GM12878 (cell line): ENCODE measurements at regions not wholly inside any gene's neighbourhood (a gene's known extent, or its start where the extent isn't known, plus 50 kb on each side); places are given as distances from the start of the nearest gene placed in this dataset.

Experiments
- BHLHE40 ChIP-seq, 2 experiments: fragments of 450-650 bp in 1 of 2; IDR thresholded peaks; 2 replicates each; pipeline ENCODE4 v1.6.1; 2011 to 2017; ENCODE audit warnings: low read depth in 2 of 2, borderline replicate concordance in 1 of 2, improper control_type of control experiment in 1 of 2, low read length in 1 of 2, mild to moderate bottlenecking in 1 of 2
- CTCF ChIP-seq, 3 experiments: IDR thresholded peaks in 2 of 3; conservative IDR thresholded peaks in 1 of 3; 2 replicates each; pipeline ENCODE4 v1.5.1; 2011; ENCODE audit warnings: low read depth in 3 of 3, low read length in 3 of 3, mild to moderate bottlenecking in 3 of 3, control low read depth in 2 of 3, moderate library complexity in 2 of 3, inconsistent platforms in 1 of 3, mixed read lengths in 1 of 3; ENCODE audit not compliant: control insufficient read depth in 2 of 3, insufficient read depth in 1 of 3; ENCODE audit errors: extremely low read depth in 1 of 3
- EP300 ChIP-seq, 2 experiments: fragments of 150-350 bp in 1 of 2; IDR thresholded peaks; 2 replicates each; pipeline ENCODE4 v1.6.1; 2011 to 2012; ENCODE audit warnings: low read depth in 2 of 2, low read length in 2 of 2, borderline replicate concordance in 1 of 2, improper control_type of control experiment in 1 of 2, inconsistent platforms in 1 of 2; ENCODE audit not compliant: control insufficient read depth in 1 of 2
- NFYA ChIP-seq: IDR thresholded peaks from 2 replicates; pipeline ENCODE4 v1.6.1; 2011; ENCODE audit warnings: low read depth, mild to moderate bottlenecking, low read length, improper control_type of control experiment, borderline replicate concordance
- NR2C2 ChIP-seq: IDR thresholded peaks from 2 replicates; pipeline ENCODE4 v1.6.1; 2011; ENCODE audit warnings: borderline replicate concordance, low read depth; ENCODE audit not compliant: control insufficient read depth, insufficient read length
- POLR2AphosphoS2 ChIP-seq: IDR thresholded peaks from 2 replicates; pipeline ENCODE4 v1.6.1; 2011; ENCODE audit warnings: low read depth, mild to moderate bottlenecking, low read length, improper control_type of control experiment, moderate library complexity
- POU2F2 ChIP-seq: IDR thresholded peaks from 3 replicates; pipeline ENCODE4 v1.6.1; 2011; ENCODE audit warnings: low read depth, mild to moderate bottlenecking, low read length, borderline replicate concordance
- RAD21 ChIP-seq: IDR thresholded peaks from 2 replicates; pipeline ENCODE4 v1.6.1; 2011; ENCODE audit warnings: mild to moderate bottlenecking, low read depth, low read length, moderate library complexity; ENCODE audit not compliant: insufficient read depth
- SP1 ChIP-seq: IDR thresholded peaks from one replicate; pipeline ENCODE4 v1.6.1; 2011; ENCODE audit warnings: low read depth, low read length
- YY1 ChIP-seq: IDR thresholded peaks from 2 replicates; pipeline ENCODE4 v1.6.1; 2011; ENCODE audit warnings: low read depth, mild to moderate bottlenecking, low read length
- ZBTB40 ChIP-seq: fragments of 450-650 bp; IDR thresholded peaks from 2 replicates; pipeline ENCODE4 v1.6.1; 2016; ENCODE audit warnings: mild to moderate bottlenecking, moderate library complexity, borderline replicate concordance
- TF ChIP-seq, protein P1 (sequence below): fragments of 450-650 bp; IDR thresholded peaks from 2 replicates; pipeline ENCODE4 v1.6.1; 2017; ENCODE audit warnings: mild to moderate bottlenecking
- TF ChIP-seq, protein P2 (sequence below): fragments of 450-650 bp; formaldehyde crosslinking; IDR thresholded peaks from 2 replicates; pipeline ENCODE4 v1.5.0; 2022; ENCODE audit warnings: mild to moderate bottlenecking, missing genetic modification characterization

- no peak for TF ChIP-seq ZBTB40
- no peak for TF ChIP-seq CTCF (IDR thresholded peaks at IDR 0.05 in 2 of 3, conservative IDR thresholded peaks at IDR 0.05 in 1 of 3; ENCODE audit: control insufficient read depth in 2 of 3, extremely low read depth in 1 of 3, insufficient read depth in 1 of 3, low read depth in 3 of 3, low read length in 3 of 3)
- no peak for TF ChIP-seq RAD21
- no peak for TF ChIP-seq NR2C2
- TF ChIP-seq POU2F2 = no peak
- TF ChIP-seq, protein P1, sequence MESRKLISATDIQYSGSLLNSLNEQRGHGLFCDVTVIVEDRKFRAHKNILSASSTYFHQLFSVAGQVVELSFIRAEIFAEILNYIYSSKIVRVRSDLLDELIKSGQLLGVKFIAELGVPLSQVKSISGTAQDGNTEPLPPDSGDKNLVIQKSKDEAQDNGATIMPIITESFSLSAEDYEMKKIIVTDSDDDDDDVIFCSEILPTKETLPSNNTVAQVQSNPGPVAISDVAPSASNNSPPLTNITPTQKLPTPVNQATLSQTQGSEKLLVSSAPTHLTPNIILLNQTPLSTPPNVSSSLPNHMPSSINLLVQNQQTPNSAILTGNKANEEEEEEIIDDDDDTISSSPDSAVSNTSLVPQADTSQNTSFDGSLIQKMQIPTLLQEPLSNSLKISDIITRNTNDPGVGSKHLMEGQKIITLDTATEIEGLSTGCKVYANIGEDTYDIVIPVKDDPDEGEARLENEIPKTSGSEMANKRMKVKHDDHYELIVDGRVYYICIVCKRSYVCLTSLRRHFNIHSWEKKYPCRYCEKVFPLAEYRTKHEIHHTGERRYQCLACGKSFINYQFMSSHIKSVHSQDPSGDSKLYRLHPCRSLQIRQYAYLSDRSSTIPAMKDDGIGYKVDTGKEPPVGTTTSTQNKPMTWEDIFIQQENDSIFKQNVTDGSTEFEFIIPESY = no peak
- no peak for TF ChIP-seq NFYA
- TF ChIP-seq POLR2AphosphoS2 = no peak
- no peak for TF ChIP-seq SP1
- no peak for TF ChIP-seq YY1
- no peak for TF ChIP-seq EP300 (IDR thresholded peaks at IDR 0.05; ENCODE audit: borderline replicate concordance in 1 of 2, control insufficient read depth in 1 of 2, low read depth in 2 of 2, low read length in 2 of 2)
- TF ChIP-seq, protein P2, sequence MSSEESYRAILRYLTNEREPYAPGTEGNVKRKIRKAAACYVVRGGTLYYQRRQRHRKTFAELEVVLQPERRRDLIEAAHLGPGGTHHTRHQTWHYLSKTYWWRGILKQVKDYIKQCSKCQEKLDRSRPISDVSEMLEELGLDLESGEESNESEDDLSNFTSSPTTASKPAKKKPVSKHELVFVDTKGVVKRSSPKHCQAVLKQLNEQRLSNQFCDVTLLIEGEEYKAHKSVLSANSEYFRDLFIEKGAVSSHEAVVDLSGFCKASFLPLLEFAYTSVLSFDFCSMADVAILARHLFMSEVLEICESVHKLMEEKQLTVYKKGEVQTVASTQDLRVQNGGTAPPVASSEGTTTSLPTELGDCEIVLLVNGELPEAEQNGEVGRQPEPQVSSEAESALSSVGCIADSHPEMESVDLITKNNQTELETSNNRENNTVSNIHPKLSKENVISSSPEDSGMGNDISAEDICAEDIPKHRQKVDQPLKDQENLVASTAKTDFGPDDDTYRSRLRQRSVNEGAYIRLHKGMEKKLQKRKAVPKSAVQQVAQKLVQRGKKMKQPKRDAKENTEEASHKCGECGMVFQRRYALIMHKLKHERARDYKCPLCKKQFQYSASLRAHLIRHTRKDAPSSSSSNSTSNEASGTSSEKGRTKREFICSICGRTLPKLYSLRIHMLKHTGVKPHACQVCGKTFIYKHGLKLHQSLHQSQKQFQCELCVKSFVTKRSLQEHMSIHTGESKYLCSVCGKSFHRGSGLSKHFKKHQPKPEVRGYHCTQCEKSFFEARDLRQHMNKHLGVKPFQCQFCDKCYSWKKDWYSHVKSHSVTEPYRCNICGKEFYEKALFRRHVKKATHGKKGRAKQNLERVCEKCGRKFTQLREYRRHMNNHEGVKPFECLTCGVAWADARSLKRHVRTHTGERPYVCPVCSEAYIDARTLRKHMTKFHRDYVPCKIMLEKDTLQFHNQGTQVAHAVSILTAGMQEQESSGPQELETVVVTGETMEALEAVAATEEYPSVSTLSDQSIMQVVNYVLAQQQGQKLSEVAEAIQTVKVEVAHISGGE (CRISPR knock-in tag) = no peak
- TF ChIP-seq BHLHE40 (IDR thresholded peaks at IDR 0.05; ENCODE audit: borderline replicate concordance in 1 of 2, low read depth in 2 of 2, low read length in 1 of 2) = no peak
Observed at GRCh38 chr12:58795825-58796224, 124.5 kb downstream of the LRIG3 start.
